Memory B cell (primary cell): ENCODE measurements at regions not wholly inside any gene's neighbourhood (a gene's known extent, or its start where the extent isn't known, plus 50 kb on each side); places are given as distances from the start of the nearest gene placed in this dataset.
"Not testable (repeated sequence)": the region's sequence is repeated elsewhere in the genome, so short reads cannot be mapped to it uniquely, and the experiment has no call there.

Source experiments
- ATAC-seq: fragments of 150-1000 bp; cut with Tn5 transposase; 2 replicates; pipeline ENCODE4 v1.10.0; 2021; ENCODE audit warnings: low read depth, mild to moderate bottlenecking, moderate library complexity
- DNase-seq, 2 donors: peaks; one replicate each; pipeline ENCODE4 v3.0.0; 2022; ENCODE audit warnings: low spot score in 2 of 2
- H3K27ac Mint-ChIP-seq: one replicate; pipeline ENCODE4 v1.8.0; 2022; ENCODE audit warnings: mild to moderate bottlenecking, moderate library complexity, mixed read lengths
- H3K27me3 Mint-ChIP-seq: one replicate; pipeline ENCODE4 v1.8.0; 2022; ENCODE audit warnings: mixed read lengths
- H3K36me3 Mint-ChIP-seq: one replicate; pipeline ENCODE4 v1.8.0; 2022; ENCODE audit warnings: mild to moderate bottlenecking, mixed read lengths
- H3K4me1 Mint-ChIP-seq: one replicate; pipeline ENCODE4 v1.8.0; 2022; ENCODE audit warnings: mixed read lengths
- H3K4me3 Mint-ChIP-seq: one replicate; pipeline ENCODE4 v1.8.0; 2022; ENCODE audit warnings: mild to moderate bottlenecking, moderate library complexity, mixed read lengths
- H3K9me3 Mint-ChIP-seq: one replicate; pipeline ENCODE4 v1.8.0; 2022; ENCODE audit warnings: mixed read lengths

GRCh38 chr4:52157071-52157470 is 106.0 kb downstream of the SPATA18 start:
- not testable (repeated sequence) for H3K4me1 Mint-ChIP-seq, H3K27me3 Mint-ChIP-seq, H3K27ac Mint-ChIP-seq, H3K36me3 Mint-ChIP-seq, ATAC-seq, DNase-seq, H3K9me3 Mint-ChIP-seq, H3K4me3 Mint-ChIP-seq

GRCh38 chr4:52157641-52158316 is 106.7 kb downstream of the SPATA18 start:
- H3K36me3 Mint-ChIP-seq, result no peaks in the 10 kb centered on the region
- H3K9me3 Mint-ChIP-seq, result peaks cover 5% of the 10 kb centered on the region
- H3K27ac Mint-ChIP-seq, result no peak overlapping the region
- no peaks in the 10 kb centered on the region for H3K27me3 Mint-ChIP-seq
- no peak overlapping the region for H3K4me3 Mint-ChIP-seq
- DNase-seq (no peak), ATAC-seq (no peak)
- no peaks in the 10 kb centered on the region for H3K4me1 Mint-ChIP-seq

GRCh38 chr4:52160859-52161258 is 109.8 kb downstream of the SPATA18 start:
- no peak for ATAC-seq
- H3K27ac Mint-ChIP-seq, result no peak overlapping the region
- no peak overlapping the region for H3K4me3 Mint-ChIP-seq
- H3K4me1 Mint-ChIP-seq, result no peaks in the 10 kb centered on the region
- H3K27me3 Mint-ChIP-seq, result no peaks in the 10 kb centered on the region
- H3K9me3 Mint-ChIP-seq, result no peaks in the 10 kb centered on the region
- no peak for DNase-seq
- no peaks in the 10 kb centered on the region for H3K36me3 Mint-ChIP-seq

GRCh38 chr4:52164116-52164515 is 113.0 kb downstream of the SPATA18 start:
- Mint-ChIP-seq H3K27me3 (no peaks in the 10 kb centered on the region), H3K36me3 (no peaks in the 10 kb centered on the region), H3K9me3 (peaks cover 4% of the 10 kb centered on the region), H3K4me1 (no peaks in the 10 kb centered on the region), H3K27ac (no peak overlapping the region), H3K4me3 (no peak overlapping the region)
- DNase-seq (no peak), ATAC-seq (no peak)

GRCh38 chr4:52172166-52172565 is 121.1 kb downstream of the SPATA18 start:
- Mint-ChIP-seq H3K4me1 (no peaks in the 10 kb centered on the region), H3K27me3 (peaks cover 2% of the 10 kb centered on the region), H3K9me3 (peaks cover 3% of the 10 kb centered on the region), H3K4me3 (no peak overlapping the region), H3K36me3 (no peaks in the 10 kb centered on the region), H3K27ac (no peak overlapping the region)
- DNase-seq, result no peak
- ATAC-seq, result no peak

GRCh38 chr4:52173470-52174045 is 122.5 kb downstream of the SPATA18 start:
- no peaks in the 10 kb centered on the region for H3K4me1 Mint-ChIP-seq
- ATAC-seq (no peak), DNase-seq (no peak)

GRCh38 chr4:52187603-52188002 is 136.5 kb downstream of the SPATA18 start:
- ATAC-seq (no peak), DNase-seq (no peak)
- H3K9me3 Mint-ChIP-seq, result no peaks in the 10 kb centered on the region
- H3K27me3 Mint-ChIP-seq, result peaks cover 2% of the 10 kb centered on the region
- no peak overlapping the region for H3K4me3 Mint-ChIP-seq
- no peak overlapping the region for H3K27ac Mint-ChIP-seq
- no peaks in the 10 kb centered on the region for H3K36me3 Mint-ChIP-seq
- H3K4me1 Mint-ChIP-seq, result no peaks in the 10 kb centered on the region

More at GRCh38 chr4:52173470-52174045, 122.5 kb downstream of the SPATA18 start:
- no peak overlapping the region for H3K27ac Mint-ChIP-seq
- H3K27me3 Mint-ChIP-seq, result peaks cover 2% of the 10 kb centered on the region
- H3K9me3 Mint-ChIP-seq, result no peaks in the 10 kb centered on the region
- H3K36me3 Mint-ChIP-seq, result no peaks in the 10 kb centered on the region
- H3K4me3 Mint-ChIP-seq, result no peak overlapping the region

GRCh38 chr4:52192001-52192400 is 140.9 kb downstream of the SPATA18 start:
- Mint-ChIP-seq H3K9me3 (no peaks in the 10 kb centered on the region), H3K27ac (no peak overlapping the region), H3K36me3 (no peaks in the 10 kb centered on the region), H3K27me3 (peaks cover 6% of the 10 kb centered on the region), H3K4me1 (no peaks in the 10 kb centered on the region), H3K4me3 (no peak overlapping the region)
- no peak for ATAC-seq
- no peak for DNase-seq

GRCh38 chr4:52192721-52193135 is 141.6 kb downstream of the SPATA18 start:
- H3K4me1 Mint-ChIP-seq, result no peaks in the 10 kb centered on the region
- H3K4me3 Mint-ChIP-seq, result no peak overlapping the region
- H3K9me3 Mint-ChIP-seq, result no peaks in the 10 kb centered on the region
- DNase-seq (no peak), ATAC-seq (no peak)
- peaks cover 6% of the 10 kb centered on the region for H3K27me3 Mint-ChIP-seq
- no peaks in the 10 kb centered on the region for H3K36me3 Mint-ChIP-seq
- no peak overlapping the region for H3K27ac Mint-ChIP-seq

- Mint-ChIP-seq H3K36me3 (no peaks in the 10 kb centered on the region), H3K9me3 (peaks cover 3% of the 10 kb centered on the region), H3K4me3 (no peak overlapping the region), H3K27me3 (peaks cover 8% of the 10 kb centered on the region), H3K4me1 (peaks cover 3% of the 10 kb centered on the region), H3K27ac (no peak overlapping the region)
- no peak for DNase-seq
- ATAC-seq, result no peak
These were observed 144.8 kb downstream of the SPATA18 start for GRCh38 chr4:52195869-52196268.

GRCh38 chr4:52196606-52197130 is 145.6 kb downstream of the SPATA18 start:
- DNase-seq, result no peak
- H3K4me3 Mint-ChIP-seq, result no peak overlapping the region
- no peaks in the 10 kb centered on the region for H3K36me3 Mint-ChIP-seq
- H3K9me3 Mint-ChIP-seq, result peaks cover 3% of the 10 kb centered on the region
- ATAC-seq, result no peak
- H3K4me1 Mint-ChIP-seq, result peaks cover 3% of the 10 kb centered on the region
- peaks cover 8% of the 10 kb centered on the region for H3K27me3 Mint-ChIP-seq
- no peak overlapping the region for H3K27ac Mint-ChIP-seq

GRCh38 chr4:52197306-52197705 is 146.2 kb downstream of the SPATA18 start:
- Mint-ChIP-seq H3K27ac (no peak overlapping the region), H3K9me3 (peaks cover 3% of the 10 kb centered on the region), H3K4me1 (peaks cover 3% of the 10 kb centered on the region), H3K36me3 (no peaks in the 10 kb centered on the region), H3K4me3 (no peak overlapping the region), H3K27me3 (peaks cover 8% of the 10 kb centered on the region)
- ATAC-seq (no peak), DNase-seq (no peak)

- Mint-ChIP-seq H3K27ac (no peak overlapping the region), H3K4me1 (peaks cover 3% of the 10 kb centered on the region), H3K9me3 (peaks cover 3% of the 10 kb centered on the region), H3K27me3 (peaks cover 8% of the 10 kb centered on the region), H3K36me3 (no peaks in the 10 kb centered on the region), H3K4me3 (no peak overlapping the region)
- ATAC-seq (no peak), DNase-seq (no peak)
These were observed 147.2 kb downstream of the SPATA18 start for GRCh38 chr4:52198294-52198693.

GRCh38 chr4:52199574-52200338 is 148.7 kb downstream of the SPATA18 start:
- ATAC-seq (no peak), DNase-seq (no peak)
- Mint-ChIP-seq H3K27me3 (peaks cover 8% of the 10 kb centered on the region), H3K27ac (no peak overlapping the region), H3K4me3 (no peak overlapping the region), H3K4me1 (peaks cover 3% of the 10 kb centered on the region), H3K36me3 (no peaks in the 10 kb centered on the region), H3K9me3 (peaks cover 3% of the 10 kb centered on the region)
